ENCODE measurements at regions not wholly inside any gene's neighbourhood (a gene's known extent, or its start where the extent isn't known, plus 50 kb on each side); places are given as distances from the start of the nearest gene placed in this dataset.

- peaks cover 59% of the 10 kb centered on the region for H3K27me3 ChIP-seq
- H3K9me3 ChIP-seq, result no peaks in the 10 kb centered on the region
- peak; percentile 38 for DNase-seq
- H3K36me3 ChIP-seq, result no peaks in the 10 kb centered on the region
- peaks cover 0 to 14% (median 13%) of the 10 kb centered on the region in 4 donors for H3K4me1 ChIP-seq
- TF ChIP-seq CTCF (IDR thresholded peaks at IDR 0.05) (no peak), EP300 (IDR thresholded peaks at IDR 0.05; ENCODE audit: low read depth) (no peak)
- WGBS, 2 donors (ENCODE audit: low coverage in 1 of 2), result 6 to 7% methylated on average over 4 to 26 of the region's 75 CpGs
- no peak overlapping the region for H3K27ac ChIP-seq
- intact Hi-C loops (cut with DNase I; ENCODE audit: low total_unique reads), result loop anchor here (2.0 kb wide), 1 partner anchor 62 kb away; no protein-coding TSS in a partner anchor
- peak overlapping the region in 3 of 4 donors; percentile 26 to 59 (median 36) for H3K4me3 ChIP-seq
- in situ Hi-C loops (cut with MboI; ENCODE audit: low pct_ligation_motif_present in 1 of 4, low pct_unique_long_range_greater_than_20kb in 1 of 4, low sequenced_read_pairs in 3 of 4), result no loop called here
Observed at GRCh38 chr4:82044141-82044993, 329.4 kb downstream of the HNRNPD start.

- Histone ChIP-seq H3K4me3 (peak overlapping the region in 3 of 4 donors; percentile 26 to 59 (median 36)), H3K27me3 (peaks cover 59% of the 10 kb centered on the region), H3K9me3 (no peaks in the 10 kb centered on the region), H3K36me3 (no peaks in the 10 kb centered on the region), H3K27ac (no peak overlapping the region), H3K4me1 (peaks cover 0 to 14% (median 13%) of the 10 kb centered on the region in 4 donors)
- DNase-seq, result no peak
- intact Hi-C loops (cut with DNase I; ENCODE audit: low total_unique reads) (loop anchor here (2.0 kb wide), 1 partner anchor 61 kb away; no protein-coding TSS in a partner anchor), in situ Hi-C loops (cut with MboI; ENCODE audit: low pct_ligation_motif_present in 1 of 4, low pct_unique_long_range_greater_than_20kb in 1 of 4, low sequenced_read_pairs in 3 of 4) (no loop called here)
- 13% methylated on average over 8 of the region's 18 CpGs; no CpG with 5 or more reads in 1 of the 2 donors for WGBS, 2 donors (ENCODE audit: low coverage in 1 of 2)
- TF ChIP-seq POLR2AphosphoS5 (IDR thresholded peaks at IDR 0.05), result no peak
- TF ChIP-seq CTCF (IDR thresholded peaks at IDR 0.05), result no peak
- TF ChIP-seq POLR2A (IDR thresholded peaks at IDR 0.05), result no peak
- TF ChIP-seq EP300 (IDR thresholded peaks at IDR 0.05; ENCODE audit: low read depth), result no peak
Observed at GRCh38 chr4:82043809-82044137, 330.0 kb downstream of the HNRNPD start.

GRCh38 chr4:82043081-82043808 lies 330.5 kb downstream of the HNRNPD start:
- Histone ChIP-seq H3K27ac (no peak overlapping the region), H3K36me3 (no peaks in the 10 kb centered on the region), H3K9me3 (no peaks in the 10 kb centered on the region), H3K27me3 (peaks cover 59% of the 10 kb centered on the region), H3K4me3 (peak overlapping the region in 1 of 4 donors; percentile 36), H3K4me1 (peaks cover 0 to 14% (median 13%) of the 10 kb centered on the region in 4 donors)
- in situ Hi-C loops (cut with MboI; ENCODE audit: low pct_ligation_motif_present in 1 of 4, low pct_unique_long_range_greater_than_20kb in 1 of 4, low sequenced_read_pairs in 3 of 4) (no loop called here), intact Hi-C loops (cut with DNase I; ENCODE audit: low total_unique reads) (no loop called here)
- 11 to 40% methylated on average over 7 to 12 of the region's 12 CpGs for WGBS, 2 donors (ENCODE audit: low coverage in 1 of 2)
- TF ChIP-seq EP300 (IDR thresholded peaks at IDR 0.05; ENCODE audit: low read depth) (no peak), CTCF (IDR thresholded peaks at IDR 0.05) (no peak), POLR2AphosphoS5 (IDR thresholded peaks at IDR 0.05) (no peak), POLR2A (IDR thresholded peaks at IDR 0.05) (no peak)
- DNase-seq, result peak; percentile 19

GRCh38 chr4:82042042-82042441 lies 331.7 kb downstream of the HNRNPD start:
- in situ Hi-C loops (cut with MboI; ENCODE audit: low pct_ligation_motif_present in 1 of 4, low pct_unique_long_range_greater_than_20kb in 1 of 4, low sequenced_read_pairs in 3 of 4), result no loop called here
- H3K4me1 ChIP-seq, result peaks cover 0 to 14% (median 13%) of the 10 kb centered on the region in 4 donors
- H3K36me3 ChIP-seq, result no peaks in the 10 kb centered on the region
- no peak for TF ChIP-seq POLR2AphosphoS5 (IDR thresholded peaks at IDR 0.05)
- TF ChIP-seq POLR2A (IDR thresholded peaks at IDR 0.05), result no peak
- no peak for TF ChIP-seq CTCF (IDR thresholded peaks at IDR 0.05)
- no peak for TF ChIP-seq EP300 (IDR thresholded peaks at IDR 0.05; ENCODE audit: low read depth)
- intact Hi-C loops (cut with DNase I; ENCODE audit: low total_unique reads), result no loop called here
- no peak overlapping the region for H3K4me3 ChIP-seq
- H3K27ac ChIP-seq, result no peak overlapping the region
- no peak for DNase-seq
- peaks cover 55% of the 10 kb centered on the region for H3K27me3 ChIP-seq
- WGBS, 2 donors (ENCODE audit: low coverage in 1 of 2), result 69 to 100% methylated on average over 1 to 3 of the region's 3 CpGs
- no peaks in the 10 kb centered on the region for H3K9me3 ChIP-seq

Measured in transverse colon (tissue), 4 donors.